Gastrocnemius medialis (tissue), 4 donors: ENCODE measurements at regions not wholly inside any gene's neighbourhood (a gene's known extent, or its start where the extent isn't known, plus 50 kb on each side); places are given as distances from the start of the nearest gene placed in this dataset.

Source experiments
- ATAC-seq, 2 donors: fragments of 150-250 bp; one replicate each; pipeline ENCODE4 v1.9.1; 2016
- DNase-seq, 2 donors: peaks; one replicate each; pipeline ENCODE4 v3.0.0-alpha.2; 2019
- H3K27ac ChIP-seq, 4 donors: fragments of 200-600 bp; sonication (generic); 1 replicate in 1 of 4; 2 replicates in 3 of 4; pipeline ENCODE4 v1.5.1; 2016 to 2018; ENCODE audit warnings: mild to moderate bottlenecking in 2 of 4, moderate library complexity in 1 of 4
- H3K27me3 ChIP-seq, 3 donors: fragments of 200-600 bp; sonication (generic) in 2 of 3; 1 replicate in 1 of 3; 2 replicates in 2 of 3; pipeline versions ENCODE4 v1.5.1 to v1.6.0; 2016 to 2019; ENCODE audit warnings: mild to moderate bottlenecking in 1 of 3, moderate library complexity in 1 of 3
- H3K36me3 ChIP-seq, 2 donors: fragments of 200-600 bp; sonication (generic) in 1 of 2; one replicate each; pipeline ENCODE4 v1.5.1; 2017 to 2018
- H3K4me1 ChIP-seq, 2 donors: fragments of 200-600 bp; sonication (generic) in 1 of 2; one replicate each; pipeline ENCODE4 v1.5.1; 2016 to 2017; ENCODE audit warnings: mild to moderate bottlenecking in 2 of 2
- H3K4me3 ChIP-seq, 4 donors: fragments of 200-600 bp; sonication (generic) in 3 of 4; 1 replicate in 1 of 4; 2 replicates in 3 of 4; pipeline ENCODE4 v1.5.1; 2016 to 2019; ENCODE audit warnings: mild to moderate bottlenecking in 2 of 4
- H3K9me3 ChIP-seq, 3 donors: fragments of 200-600 bp; sonication (generic) in 2 of 3; 1 replicate in 1 of 3; 2 replicates in 2 of 3; pipeline ENCODE4 v1.5.1; 2016 to 2019
- POLR2A ChIP-seq, 2 donors: fragments of 450-650 bp; IDR thresholded peaks; one replicate each; pipeline ENCODE4 v1.6.1; 2017; ENCODE audit warnings: antibody characterized with exemption in 2 of 2, mild to moderate bottlenecking in 2 of 2, moderate library complexity in 2 of 2
- in situ Hi-C, 4 donors: fragments of 200-750 bp; cut with MboI; loops; one replicate each; pipeline versions ENCODE4 v1.15.0 to v1.8.0; 2017; ENCODE audit warnings: low sequenced_read_pairs in 4 of 4
- intact Hi-C: fragments of 100-400 bp; cut with DNase I; formaldehyde crosslinking; loops from one replicate; pipeline ENCODE4 v1.15.1; 2023; ENCODE audit warnings: low total_unique reads
- TF ChIP-seq, protein P1 (sequence below), 5 experiments: fragments of 450-650 bp in 3 of 5; fragments of 200-600 bp in 2 of 5; sonication (generic) in 2 of 5; IDR thresholded peaks in 4 of 5; conservative IDR thresholded peaks in 1 of 5; 1 replicate in 4 of 5; 2 replicates in 1 of 5; pipeline ENCODE4 v1.5.1; 2016 to 2019; ENCODE audit warnings: antibody characterized with exemption in 5 of 5, mild to moderate bottlenecking in 3 of 5, moderate library complexity in 3 of 5

DNA sequence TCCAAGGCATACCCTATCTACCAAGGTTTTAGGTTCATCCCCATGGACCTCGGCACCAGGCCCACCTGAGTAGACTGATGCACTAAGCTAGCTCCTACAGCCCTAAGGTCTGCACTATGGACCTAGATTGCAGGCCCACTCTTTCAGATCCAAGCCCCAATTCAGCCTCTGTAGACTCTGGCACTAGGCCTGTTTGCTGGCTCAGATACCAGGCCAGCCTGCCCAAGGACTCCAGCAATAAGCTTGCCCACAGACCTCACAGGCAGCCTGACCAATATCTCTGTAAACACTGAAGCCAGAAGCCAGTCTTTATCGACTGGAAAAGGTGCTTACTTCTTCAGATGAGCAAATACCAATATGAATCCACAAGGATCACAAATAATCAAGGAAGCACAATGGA is 411.3 kb downstream of the INSC start:
- no peaks in the 10 kb centered on the region for H3K9me3 ChIP-seq
- no peaks in the 10 kb centered on the region for H3K36me3 ChIP-seq
- in situ Hi-C loops (no loop called here), intact Hi-C loops (no loop called here)
- TF ChIP-seq POLR2A (IDR thresholded peaks at IDR 0.05): no peak
- TF ChIP-seq, protein P1, sequence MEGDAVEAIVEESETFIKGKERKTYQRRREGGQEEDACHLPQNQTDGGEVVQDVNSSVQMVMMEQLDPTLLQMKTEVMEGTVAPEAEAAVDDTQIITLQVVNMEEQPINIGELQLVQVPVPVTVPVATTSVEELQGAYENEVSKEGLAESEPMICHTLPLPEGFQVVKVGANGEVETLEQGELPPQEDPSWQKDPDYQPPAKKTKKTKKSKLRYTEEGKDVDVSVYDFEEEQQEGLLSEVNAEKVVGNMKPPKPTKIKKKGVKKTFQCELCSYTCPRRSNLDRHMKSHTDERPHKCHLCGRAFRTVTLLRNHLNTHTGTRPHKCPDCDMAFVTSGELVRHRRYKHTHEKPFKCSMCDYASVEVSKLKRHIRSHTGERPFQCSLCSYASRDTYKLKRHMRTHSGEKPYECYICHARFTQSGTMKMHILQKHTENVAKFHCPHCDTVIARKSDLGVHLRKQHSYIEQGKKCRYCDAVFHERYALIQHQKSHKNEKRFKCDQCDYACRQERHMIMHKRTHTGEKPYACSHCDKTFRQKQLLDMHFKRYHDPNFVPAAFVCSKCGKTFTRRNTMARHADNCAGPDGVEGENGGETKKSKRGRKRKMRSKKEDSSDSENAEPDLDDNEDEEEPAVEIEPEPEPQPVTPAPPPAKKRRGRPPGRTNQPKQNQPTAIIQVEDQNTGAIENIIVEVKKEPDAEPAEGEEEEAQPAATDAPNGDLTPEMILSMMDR (IDR thresholded peaks at IDR 0.05 in 4 of 5, conservative IDR thresholded peaks at IDR 0.05 in 1 of 5): no peak
- H3K4me3 ChIP-seq: no peak overlapping the region
- H3K27me3 ChIP-seq: no peaks in the 10 kb centered on the region
- no peak for DNase-seq
- H3K4me1 ChIP-seq: no peaks in the 10 kb centered on the region
- ATAC-seq: no peak
- no peak overlapping the region for H3K27ac ChIP-seq

DNA sequence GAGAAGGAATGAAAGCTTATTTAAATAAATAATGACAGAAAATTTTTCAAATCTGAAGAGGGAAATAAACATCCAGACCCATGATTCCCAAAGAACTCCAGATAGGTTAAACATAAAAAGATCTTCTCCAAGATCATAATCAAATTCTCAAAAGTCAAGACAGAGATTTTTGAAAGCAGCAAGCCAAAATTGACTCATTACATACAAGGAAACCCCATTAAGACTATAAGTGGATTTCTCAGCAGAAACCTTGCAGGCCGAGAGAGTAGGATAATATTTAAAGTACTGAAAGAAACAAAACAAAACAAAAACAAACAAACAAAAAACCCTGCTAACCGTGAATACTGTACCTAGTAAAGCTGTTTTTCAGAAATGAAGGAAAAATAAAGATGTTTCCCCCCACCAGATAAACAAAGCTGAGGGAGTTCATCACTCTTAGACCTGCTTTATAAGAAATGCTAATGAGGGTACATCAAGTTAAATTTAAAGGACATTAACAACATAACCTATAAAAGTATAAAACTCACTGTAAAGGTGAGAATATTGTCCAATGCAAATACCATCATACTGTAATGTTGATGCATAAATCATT is 412.2 kb downstream of the INSC start:
- Histone ChIP-seq H3K4me3 (no peak overlapping the region), H3K36me3 (no peaks in the 10 kb centered on the region), H3K27ac (no peak overlapping the region), H3K9me3 (no peaks in the 10 kb centered on the region), H3K27me3 (no peaks in the 10 kb centered on the region), H3K4me1 (no peaks in the 10 kb centered on the region)
- TF ChIP-seq POLR2A (IDR thresholded peaks at IDR 0.05): no peak
- TF ChIP-seq, protein P1 (IDR thresholded peaks at IDR 0.05 in 4 of 5, conservative IDR thresholded peaks at IDR 0.05 in 1 of 5): no peak
- in situ Hi-C loops (no loop called here), intact Hi-C loops (no loop called here)
- ATAC-seq: no peak
- DNase-seq: no peak

DNA sequence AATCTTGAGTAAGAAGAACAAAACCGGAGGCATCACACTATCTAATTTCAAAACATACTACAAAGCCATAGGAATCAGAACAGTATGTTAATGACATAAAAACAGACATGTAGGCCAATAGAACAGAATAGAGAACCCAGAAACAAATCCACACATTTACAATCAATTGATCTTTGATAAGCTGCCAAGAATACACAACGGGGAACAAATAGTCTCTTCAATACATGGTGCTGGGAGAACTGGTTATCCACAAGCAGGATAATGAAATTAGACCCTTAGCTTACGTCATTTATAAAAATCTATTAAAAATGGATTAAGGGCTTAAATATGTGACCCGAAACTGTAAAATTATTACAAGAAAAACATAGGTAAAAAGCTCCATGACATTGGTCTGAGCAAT is 417.7 kb downstream of the INSC start:
- DNase-seq: no peak
- Histone ChIP-seq H3K4me1 (no peaks in the 10 kb centered on the region), H3K36me3 (no peaks in the 10 kb centered on the region), H3K27me3 (no peaks in the 10 kb centered on the region), H3K27ac (no peak overlapping the region), H3K9me3 (no peaks in the 10 kb centered on the region), H3K4me3 (no peak overlapping the region)
- no peak for TF ChIP-seq POLR2A (IDR thresholded peaks at IDR 0.05)
- in situ Hi-C loops: no loop called here
- intact Hi-C loops: no loop called here
- no peak for ATAC-seq

DNA sequence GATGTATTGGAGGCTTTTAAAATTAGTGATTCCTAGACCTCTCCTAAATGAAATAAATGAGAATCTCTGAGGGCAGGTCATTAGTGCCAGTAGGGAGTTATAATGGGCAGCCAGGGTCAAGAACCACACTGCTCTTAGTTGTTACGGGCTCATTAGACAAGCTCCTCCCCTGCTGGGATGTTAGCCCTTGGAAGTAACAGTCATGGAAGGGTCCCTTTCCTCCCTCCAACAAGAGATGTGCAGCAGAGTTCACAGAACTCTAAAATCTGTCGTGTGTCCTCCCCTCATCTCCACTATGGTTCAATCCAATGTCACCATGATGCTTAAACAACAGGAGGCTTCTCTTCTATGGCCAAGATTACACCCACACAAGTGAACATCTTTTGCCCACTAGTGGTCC is 419.5 kb downstream of the INSC start:
- no peaks in the 10 kb centered on the region for H3K27me3 ChIP-seq
- H3K9me3 ChIP-seq: no peaks in the 10 kb centered on the region
- no peaks in the 10 kb centered on the region for H3K36me3 ChIP-seq
- H3K4me3 ChIP-seq: no peak overlapping the region
- DNase-seq (no peak), ATAC-seq (no peak)
- in situ Hi-C loops: no loop called here
- H3K27ac ChIP-seq: no peak overlapping the region
- intact Hi-C loops: no loop called here
- no peak for TF ChIP-seq POLR2A (IDR thresholded peaks at IDR 0.05)
- no peaks in the 10 kb centered on the region for H3K4me1 ChIP-seq

DNA sequence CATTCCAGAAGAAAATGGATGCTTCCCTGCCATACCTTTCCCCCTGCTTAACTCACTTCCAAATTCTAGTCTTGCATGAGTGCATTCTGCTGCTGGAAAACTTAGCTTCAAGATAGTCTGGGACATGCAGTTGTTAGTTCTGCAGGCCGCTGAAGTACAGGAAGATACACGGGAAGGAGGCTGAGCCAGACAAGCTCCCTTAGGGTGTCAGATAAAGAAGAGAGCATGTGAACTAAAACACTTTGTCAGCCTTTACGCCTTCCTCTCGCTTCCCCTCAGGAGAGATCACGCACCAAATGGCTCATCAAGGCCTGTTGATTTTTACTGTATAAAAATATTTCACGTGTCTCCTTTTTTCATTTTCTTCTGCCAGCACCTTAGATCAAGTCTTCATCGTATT is 420.7 kb downstream of the INSC start:
- DNase-seq (no peak), ATAC-seq (no peak)
- H3K36me3 ChIP-seq: no peaks in the 10 kb centered on the region
- no peaks in the 10 kb centered on the region for H3K4me1 ChIP-seq
- in situ Hi-C loops: no loop called here
- H3K9me3 ChIP-seq: no peaks in the 10 kb centered on the region
- TF ChIP-seq, protein P1 (IDR thresholded peaks at IDR 0.05 in 4 of 5, conservative IDR thresholded peaks at IDR 0.05 in 1 of 5): no peak
- no peak for TF ChIP-seq POLR2A (IDR thresholded peaks at IDR 0.05)
- no peaks in the 10 kb centered on the region for H3K27me3 ChIP-seq
- intact Hi-C loops: no loop called here
- H3K4me3 ChIP-seq: no peak overlapping the region
- no peak overlapping the region for H3K27ac ChIP-seq

DNA sequence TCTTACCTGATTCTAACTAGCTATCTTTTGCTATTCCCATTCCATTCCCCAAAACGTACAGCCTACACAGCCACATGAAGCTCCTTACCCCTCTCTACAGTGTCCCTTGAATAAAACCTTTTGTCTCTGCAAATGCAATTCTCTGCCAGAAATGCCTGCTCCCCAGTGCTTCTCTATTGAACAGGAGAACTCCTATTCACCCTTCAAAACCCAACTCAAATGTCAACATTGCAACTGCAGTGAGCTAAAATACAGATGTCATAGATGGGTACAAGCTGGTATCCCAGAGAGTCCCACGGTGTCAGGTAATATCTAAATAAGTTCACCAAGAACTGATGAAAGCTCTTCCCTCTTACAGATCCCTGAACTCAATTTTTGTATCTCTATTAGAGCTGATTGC is 421.7 kb downstream of the INSC start:
- Histone ChIP-seq H3K4me3 (no peak overlapping the region), H3K4me1 (no peaks in the 10 kb centered on the region), H3K27me3 (no peaks in the 10 kb centered on the region), H3K36me3 (no peaks in the 10 kb centered on the region), H3K27ac (no peak overlapping the region), H3K9me3 (no peaks in the 10 kb centered on the region)
- no peak for TF ChIP-seq POLR2A (IDR thresholded peaks at IDR 0.05)
- TF ChIP-seq, protein P1 (IDR thresholded peaks at IDR 0.05 in 4 of 5, conservative IDR thresholded peaks at IDR 0.05 in 1 of 5): no peak
- in situ Hi-C loops: no loop called here
- intact Hi-C loops: no loop called here
- no peak for ATAC-seq
- DNase-seq: no peak
